ENCODE measurements at regions not wholly inside any gene's neighbourhood (a gene's known extent, or its start where the extent isn't known, plus 50 kb on each side); places are given as distances from the start of the nearest gene placed in this dataset.

- CTCF ChIA-PET, result interaction anchor here (0.7 to 1.2 kb wide), 4 partner anchors 9 to 57 kb away, joined by 3 to 5 read pairs (median 4); no protein-coding TSS in a partner anchor
- no peak for TF ChIP-seq CTCF (IDR thresholded peaks at IDR 0.05; ENCODE audit: control extremely low read depth, extremely low read depth, low read depth, missing control alignments)
- POLR2A ChIA-PET, result no interaction called here
- no peak for DNase-seq (ENCODE audit: extremely low spot score)
These were observed 405.0 kb downstream of the PDCD6IP start for GRCh38 chr3:34203386-34203785.

GRCh38 chr3:34207002-34207401 lies 408.6 kb downstream of the PDCD6IP start:
- POLR2A ChIA-PET, result no interaction called here
- DNase-seq (ENCODE audit: extremely low spot score), result no peak
- CTCF ChIA-PET, result interaction anchor here (0.7 kb wide), 2 partner anchors 11 to 50 kb away, joined by 3 read pairs; no protein-coding TSS in a partner anchor
- TF ChIP-seq CTCF (IDR thresholded peaks at IDR 0.05; ENCODE audit: control extremely low read depth, extremely low read depth, low read depth, missing control alignments), result no peak

- ChIA-PET CTCF (interaction anchor here (0.6 to 1.0 kb wide), 3 partner anchors 10 to 476 kb away, joined by 3 to 5 read pairs (median 3); no protein-coding TSS in a partner anchor), POLR2A (no interaction called here)
- no peak for TF ChIP-seq CTCF (IDR thresholded peaks at IDR 0.05; ENCODE audit: control extremely low read depth, extremely low read depth, low read depth, missing control alignments)
- DNase-seq (ENCODE audit: extremely low spot score), result no peak
These were observed 409.4 kb downstream of the PDCD6IP start for GRCh38 chr3:34207806-34208205.

- peak; percentile 15 for DNase-seq (ENCODE audit: extremely low spot score)
- no peak for TF ChIP-seq CTCF (IDR thresholded peaks at IDR 0.05; ENCODE audit: control extremely low read depth, extremely low read depth, low read depth, missing control alignments)
- POLR2A ChIA-PET, result no interaction called here
- CTCF ChIA-PET, result interaction anchor here (0.7 to 1.7 kb wide), 6 partner anchors 9 to 124 kb away, joined by 3 to 6 read pairs (median 3); no protein-coding TSS in a partner anchor
These were observed 413.7 kb downstream of the PDCD6IP start for GRCh38 chr3:34212175-34212574.

- TF ChIP-seq CTCF (IDR thresholded peaks at IDR 0.05; ENCODE audit: control extremely low read depth, extremely low read depth, low read depth, missing control alignments), result no peak
- ChIA-PET CTCF (interaction anchor here (0.7 to 2.0 kb wide), 6 partner anchors 9 to 105 kb away, joined by 3 to 6 read pairs (median 3); no protein-coding TSS in a partner anchor), POLR2A (no interaction called here)
- DNase-seq (ENCODE audit: extremely low spot score), result no peak
These were observed 414.2 kb downstream of the PDCD6IP start for GRCh38 chr3:34212656-34213055.

- POLR2A ChIA-PET, result no interaction called here
- no peak for DNase-seq (ENCODE audit: extremely low spot score)
- TF ChIP-seq CTCF (IDR thresholded peaks at IDR 0.05; ENCODE audit: control extremely low read depth, extremely low read depth, low read depth, missing control alignments), result no peak
- CTCF ChIA-PET, result interaction anchor here (1.1 to 2.0 kb wide), 5 partner anchors 10 to 38 kb away, joined by 3 to 4 read pairs (median 3); no protein-coding TSS in a partner anchor
These were observed 415.0 kb downstream of the PDCD6IP start for GRCh38 chr3:34213478-34213877.
